Glutamatergic neuron (in vitro differentiated cells): ENCODE measurements at regions not wholly inside any gene's neighbourhood (a gene's known extent, or its start where the extent isn't known, plus 50 kb on each side); places are given as distances from the start of the nearest gene placed in this dataset.
A peak's percentile ranks its signal among the peaks of the same experiment; 100 is the strongest.
"Not testable (repeated sequence)": the region's sequence is repeated elsewhere in the genome, so short reads cannot be mapped to it uniquely, and the experiment has no call there.

Experiments
- DNase-seq: peaks from one replicate; pipeline ENCODE4 v3.0.0; 2022
- H3K27ac Mint-ChIP-seq: one replicate; pipeline ENCODE4 v1.8.0; 2020; ENCODE audit warnings: mild to moderate bottlenecking, mixed read lengths, inconsistent platforms; ENCODE audit not compliant: unreplicated experiment
- H3K27me3 Mint-ChIP-seq: one replicate; pipeline ENCODE4 v1.8.0; 2020; ENCODE audit warnings: mild to moderate bottlenecking, moderate library complexity, mixed read lengths, inconsistent platforms; ENCODE audit not compliant: unreplicated experiment
- H3K36me3 Mint-ChIP-seq: one replicate; pipeline ENCODE4 v1.8.0; 2020; ENCODE audit warnings: mild to moderate bottlenecking, mixed read lengths, inconsistent platforms; ENCODE audit not compliant: unreplicated experiment
- H3K4me1 Mint-ChIP-seq: one replicate; pipeline ENCODE4 v1.8.0; 2020; ENCODE audit warnings: mild to moderate bottlenecking, low read depth, mixed read lengths, inconsistent platforms; ENCODE audit not compliant: unreplicated experiment
- H3K4me3 Mint-ChIP-seq: one replicate; pipeline ENCODE4 v1.8.0; 2020; ENCODE audit warnings: mild to moderate bottlenecking, mixed read lengths, inconsistent platforms; ENCODE audit not compliant: unreplicated experiment
- H3K9me3 Mint-ChIP-seq: one replicate; pipeline ENCODE4 v1.8.0; 2020; ENCODE audit warnings: mild to moderate bottlenecking, moderate library complexity, mixed read lengths, inconsistent platforms; ENCODE audit not compliant: unreplicated experiment
- TF ChIP-seq, protein P1 (sequence below): fragments of 200-600 bp; sonication (generic); IDR thresholded peaks from one replicate; pipeline ENCODE4 v1.5.0; 2021; ENCODE audit not compliant: partially characterized antibody, unreplicated experiment

- no peak for DNase-seq
- H3K27ac Mint-ChIP-seq: no peak overlapping the region
- no peaks in the 10 kb centered on the region for H3K36me3 Mint-ChIP-seq
- H3K9me3 Mint-ChIP-seq: peaks cover 5% of the 10 kb centered on the region
- H3K4me1 Mint-ChIP-seq: peaks cover 4% of the 10 kb centered on the region
- TF ChIP-seq, protein P1, sequence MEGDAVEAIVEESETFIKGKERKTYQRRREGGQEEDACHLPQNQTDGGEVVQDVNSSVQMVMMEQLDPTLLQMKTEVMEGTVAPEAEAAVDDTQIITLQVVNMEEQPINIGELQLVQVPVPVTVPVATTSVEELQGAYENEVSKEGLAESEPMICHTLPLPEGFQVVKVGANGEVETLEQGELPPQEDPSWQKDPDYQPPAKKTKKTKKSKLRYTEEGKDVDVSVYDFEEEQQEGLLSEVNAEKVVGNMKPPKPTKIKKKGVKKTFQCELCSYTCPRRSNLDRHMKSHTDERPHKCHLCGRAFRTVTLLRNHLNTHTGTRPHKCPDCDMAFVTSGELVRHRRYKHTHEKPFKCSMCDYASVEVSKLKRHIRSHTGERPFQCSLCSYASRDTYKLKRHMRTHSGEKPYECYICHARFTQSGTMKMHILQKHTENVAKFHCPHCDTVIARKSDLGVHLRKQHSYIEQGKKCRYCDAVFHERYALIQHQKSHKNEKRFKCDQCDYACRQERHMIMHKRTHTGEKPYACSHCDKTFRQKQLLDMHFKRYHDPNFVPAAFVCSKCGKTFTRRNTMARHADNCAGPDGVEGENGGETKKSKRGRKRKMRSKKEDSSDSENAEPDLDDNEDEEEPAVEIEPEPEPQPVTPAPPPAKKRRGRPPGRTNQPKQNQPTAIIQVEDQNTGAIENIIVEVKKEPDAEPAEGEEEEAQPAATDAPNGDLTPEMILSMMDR: no peak
- H3K4me3 Mint-ChIP-seq: no peak overlapping the region
- H3K27me3 Mint-ChIP-seq: peaks cover 3% of the 10 kb centered on the region
Observed at GRCh38 chr1:25118546-25118945, 113.8 kb downstream of the SYF2 start.

GRCh38 chr1:25117233-25117823, 115.0 kb downstream of the SYF2 start:
- Mint-ChIP-seq H3K27me3 (peaks cover 7% of the 10 kb centered on the region), H3K4me1 (peaks cover 10% of the 10 kb centered on the region), H3K36me3 (no peaks in the 10 kb centered on the region), H3K4me3 (no peak overlapping the region), H3K9me3 (peaks cover 7% of the 10 kb centered on the region), H3K27ac (no peak overlapping the region)
- DNase-seq: no peak
- TF ChIP-seq, protein P1: peak; percentile 39

DNA sequence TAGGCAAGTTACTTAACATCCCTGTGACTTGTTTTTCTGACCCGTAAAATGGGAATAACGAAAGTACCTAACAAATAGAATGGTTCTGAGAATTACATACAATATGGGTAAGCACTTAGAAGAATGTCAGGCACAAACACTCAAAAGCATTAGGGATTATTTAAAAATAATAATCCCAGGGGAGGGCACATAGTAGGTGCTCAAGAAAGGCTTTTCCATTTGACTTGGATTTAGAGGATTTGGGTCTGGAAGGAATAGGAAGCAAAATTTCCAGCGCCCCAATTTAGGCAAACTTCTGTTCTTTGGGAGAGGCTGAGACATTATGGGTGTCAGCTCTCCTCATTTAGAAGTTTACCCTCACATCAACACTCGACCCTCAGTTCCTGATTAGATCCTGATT, 115.5 kb downstream of the SYF2 start:
- Mint-ChIP-seq H3K27me3 (peaks cover 7% of the 10 kb centered on the region), H3K4me1 (peaks cover 10% of the 10 kb centered on the region), H3K4me3 (no peak overlapping the region), H3K27ac (no peak overlapping the region), H3K9me3 (peaks cover 11% of the 10 kb centered on the region), H3K36me3 (no peaks in the 10 kb centered on the region)
- TF ChIP-seq, protein P1: no peak
- DNase-seq: no peak

DNA sequence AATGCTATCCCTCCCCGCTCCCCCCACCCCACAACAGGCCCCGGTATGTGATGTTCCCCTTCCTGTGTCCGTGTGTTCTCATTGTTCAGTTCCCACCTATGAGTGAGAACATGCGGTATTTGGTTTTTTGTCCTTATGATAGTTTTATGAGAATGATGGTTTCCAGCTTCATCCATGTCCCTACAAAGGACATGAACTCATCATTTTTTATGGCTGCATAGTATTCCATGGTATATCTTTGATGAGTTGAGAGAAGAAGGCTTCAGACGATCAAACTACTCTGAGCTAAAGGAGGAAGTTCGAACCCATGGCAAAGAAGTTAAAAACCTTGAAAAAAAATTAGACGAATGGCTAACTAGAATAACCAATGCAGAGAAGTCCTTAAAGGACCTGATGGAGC, 116.2 kb downstream of the SYF2 start:
- not testable (repeated sequence) for H3K4me3 Mint-ChIP-seq, DNase-seq, H3K4me1 Mint-ChIP-seq, H3K36me3 Mint-ChIP-seq, H3K27ac Mint-ChIP-seq, H3K27me3 Mint-ChIP-seq
- H3K9me3 Mint-ChIP-seq: peaks cover 12% of the 10 kb centered on the region

DNA sequence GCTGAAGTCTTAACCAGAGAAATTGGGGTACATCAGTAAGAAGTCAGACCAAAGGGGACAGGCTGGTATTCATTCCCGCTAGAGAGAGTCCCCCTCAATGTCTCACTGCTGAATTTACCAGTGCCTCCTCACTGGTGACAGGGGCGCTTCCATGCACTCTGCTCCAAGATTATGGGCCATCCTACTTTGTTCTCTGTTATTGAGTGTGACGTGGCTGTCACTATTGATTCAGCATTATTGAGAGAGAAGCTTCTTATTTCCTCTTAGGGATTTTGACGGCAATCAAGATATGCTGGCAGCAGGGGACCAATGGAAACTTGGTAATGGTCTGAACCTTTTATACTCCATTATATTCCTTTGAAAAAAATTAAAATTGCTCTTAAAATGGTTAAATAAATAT, 118.6 kb downstream of the SYF2 start:
- H3K36me3 Mint-ChIP-seq: peaks cover 8% of the 10 kb centered on the region
- no peak for DNase-seq
- H3K27me3 Mint-ChIP-seq: peaks cover 7% of the 10 kb centered on the region
- no peak overlapping the region for H3K4me3 Mint-ChIP-seq
- H3K27ac Mint-ChIP-seq: no peak overlapping the region
- peaks cover 10% of the 10 kb centered on the region for H3K4me1 Mint-ChIP-seq
- H3K9me3 Mint-ChIP-seq: peaks cover 11% of the 10 kb centered on the region
- TF ChIP-seq, protein P1: no peak
